GM18508 (cell line): ENCODE measurements at regions not wholly inside any gene's neighbourhood (a gene's known extent, or its start where the extent isn't known, plus 50 kb on each side); places are given as distances from the start of the nearest gene placed in this dataset.

Experiments used
- ATAC-seq: cut with Tn5 transposase; IDR thresholded peaks from one replicate; pipeline ENCODE4 v1.9.1; 2021; ENCODE audit warnings: moderate number of reproducible peaks; ENCODE audit not compliant: insufficient read depth, unreplicated experiment

DNA sequence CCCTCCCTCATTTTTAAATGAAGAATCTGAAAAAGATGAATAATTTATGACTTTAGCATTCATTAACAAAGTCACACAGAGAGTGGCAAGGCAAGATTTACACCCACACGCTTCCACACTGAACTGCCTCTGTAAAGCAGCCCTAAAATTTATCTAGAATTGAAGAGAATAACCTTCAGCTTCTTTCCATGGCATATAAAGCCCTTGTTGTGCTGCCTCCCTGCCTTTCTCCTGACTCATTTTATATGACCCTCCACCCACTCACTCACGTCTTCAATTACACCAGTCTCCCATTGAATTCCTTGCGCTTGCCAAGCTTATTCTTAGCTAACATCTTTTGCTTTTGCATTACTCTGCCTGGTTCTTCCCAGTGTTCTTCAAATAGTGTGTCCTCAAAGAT lies 2649.3 kb downstream of the PCDH7 start:
- ATAC-seq: no peak

DNA sequence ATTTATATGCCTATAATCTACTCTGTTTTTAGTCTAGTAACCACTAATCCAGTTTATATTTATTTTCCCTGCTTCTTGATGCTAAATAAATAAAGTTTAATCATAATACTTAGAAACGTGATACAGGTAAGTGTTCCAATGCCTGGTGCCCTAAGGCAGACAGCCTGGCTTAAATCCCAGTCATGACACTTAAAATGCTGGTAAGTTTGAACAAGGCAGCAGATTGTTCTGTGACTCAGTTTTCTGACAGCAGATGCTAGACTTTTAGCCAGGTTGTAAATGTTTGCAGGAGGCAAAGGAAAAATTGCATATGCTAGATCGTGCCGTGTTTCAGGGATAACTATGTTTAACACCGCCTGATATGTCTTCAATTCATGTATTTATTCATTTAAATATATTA lies 2661.6 kb downstream of the PCDH7 start:
- no peak for ATAC-seq

DNA sequence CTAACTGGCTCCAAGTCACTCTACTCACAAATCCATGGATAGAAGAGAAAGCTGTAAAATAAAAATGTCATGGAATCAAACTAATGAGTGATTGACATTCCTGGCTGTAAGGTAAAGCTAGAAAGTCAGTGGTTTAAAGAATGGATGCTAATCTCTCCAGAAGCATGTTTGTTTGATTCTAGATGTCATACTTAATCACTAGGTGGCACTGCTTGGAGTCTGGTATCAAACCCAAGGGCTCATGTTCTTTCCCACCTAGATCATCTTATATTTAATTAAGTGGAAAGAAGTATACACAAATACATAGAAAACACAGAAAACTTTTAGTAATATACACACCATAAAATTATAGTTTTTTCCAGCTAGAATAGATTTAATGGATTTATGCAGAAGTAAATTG lies 2666.6 kb downstream of the PCDH7 start:
- no peak for ATAC-seq

DNA sequence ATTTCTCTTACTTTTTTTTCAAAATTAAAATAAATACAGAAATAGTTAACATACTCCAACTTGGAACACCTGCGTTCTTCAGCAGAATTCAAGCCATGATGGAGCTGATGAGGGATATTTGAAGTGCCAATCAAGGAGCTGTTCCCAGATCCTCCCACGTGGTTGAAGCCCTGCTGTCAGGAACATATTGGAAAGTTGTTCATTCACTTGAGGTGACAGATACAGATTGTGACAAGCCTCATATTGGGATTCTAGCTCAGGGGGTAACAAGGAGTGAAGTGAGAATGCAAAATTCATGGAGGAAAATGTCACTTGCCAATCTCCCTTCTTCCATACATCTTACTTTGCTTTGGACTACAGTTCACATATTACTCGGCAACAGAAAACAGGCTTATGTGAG lies 2670.8 kb downstream of the PCDH7 start:
- ATAC-seq: no peak

DNA sequence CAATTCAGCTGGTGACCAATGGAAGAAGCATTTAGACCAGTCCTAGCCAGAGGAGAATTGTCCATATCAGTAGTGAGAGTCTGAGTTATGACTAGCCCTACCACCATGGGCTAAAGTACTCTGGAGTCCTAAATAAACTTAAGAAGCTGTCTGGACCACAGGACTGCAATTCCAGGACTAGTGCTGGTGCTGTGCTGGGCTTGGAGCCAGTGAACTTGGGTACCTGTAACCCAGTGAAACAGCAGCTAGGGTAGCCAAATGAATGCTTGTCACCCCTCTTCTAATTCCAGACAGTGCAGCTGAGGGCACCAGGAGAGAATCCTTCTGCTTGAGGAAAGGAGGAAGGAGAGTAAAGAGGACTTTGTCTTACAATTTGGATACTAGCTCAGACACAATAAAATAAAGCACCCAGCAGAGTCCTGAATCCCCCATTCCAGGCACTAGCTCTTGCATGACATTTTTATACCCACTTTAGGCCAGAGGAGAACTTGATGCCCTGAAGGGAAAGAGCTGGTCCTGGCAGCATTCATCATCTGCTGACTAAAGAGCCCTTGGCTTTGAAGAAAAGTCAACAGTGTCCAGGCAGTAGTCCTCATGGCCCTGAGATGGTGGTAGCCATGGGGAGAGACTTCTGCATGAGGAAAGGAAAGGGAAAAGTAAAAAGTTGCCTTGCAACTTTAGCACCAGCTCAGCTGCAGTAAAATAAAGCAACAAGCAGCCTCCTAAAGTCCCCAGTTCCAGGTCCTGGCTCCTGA lies 2675.7 kb downstream of the PCDH7 start:
- ATAC-seq: no peak

DNA sequence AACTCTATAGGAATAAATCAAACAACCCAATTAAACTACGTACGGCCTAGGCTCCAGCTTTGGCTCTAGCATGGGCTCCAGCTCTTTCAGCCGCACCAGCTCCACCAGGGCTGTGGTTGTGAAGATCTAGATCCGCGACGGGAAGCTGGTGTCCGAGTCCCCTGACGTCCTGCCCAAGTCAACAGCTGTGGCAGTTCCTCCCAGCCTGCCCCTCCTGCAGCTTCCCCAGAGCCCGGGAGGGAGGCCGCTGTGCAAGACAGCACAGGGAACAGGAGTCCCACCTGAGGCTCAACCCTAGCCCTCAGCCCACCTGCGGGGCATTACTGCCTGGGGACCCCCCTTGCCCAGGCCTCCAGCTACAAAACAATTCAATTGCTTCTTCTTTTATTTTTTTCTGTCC lies 2680.3 kb downstream of the PCDH7 start:
- ATAC-seq: no peak

DNA sequence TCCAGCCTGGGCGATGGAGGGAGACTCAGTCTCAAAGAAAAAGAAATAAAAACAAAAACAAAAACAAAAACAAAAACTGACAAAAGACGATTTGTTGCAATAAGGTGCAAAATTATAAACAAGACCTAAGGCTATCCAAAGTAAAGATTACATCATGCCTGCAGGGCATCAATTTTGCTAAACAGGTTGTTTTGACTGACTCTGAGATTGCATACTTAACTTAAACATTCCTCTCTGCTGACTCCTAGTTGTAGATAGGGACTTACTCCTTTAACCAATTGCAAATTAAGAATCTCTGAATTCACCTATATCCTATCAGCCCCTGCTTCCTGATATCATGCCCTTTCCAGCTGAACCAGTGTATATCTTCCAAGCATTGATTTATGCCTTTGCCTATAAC lies 2687.3 kb downstream of the PCDH7 start:
- ATAC-seq: no peak

DNA sequence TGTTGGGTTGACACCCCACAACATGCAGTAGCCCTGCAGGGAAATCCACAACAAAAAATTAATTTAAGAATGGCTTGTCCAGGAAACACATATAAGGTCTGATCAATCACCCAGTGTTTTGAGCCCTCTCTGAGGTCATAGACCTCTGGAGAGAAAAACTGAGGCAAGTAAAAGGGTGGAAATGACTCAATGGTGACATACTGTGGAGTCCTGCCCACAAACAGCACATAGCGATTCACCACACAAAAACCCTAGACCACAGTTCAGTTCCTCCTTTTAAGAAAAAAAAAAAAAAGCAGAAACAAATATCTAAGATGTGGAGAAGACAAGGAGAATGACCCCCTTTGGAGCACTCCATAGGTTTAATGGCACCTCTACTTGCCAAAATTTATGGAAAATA lies 2691.0 kb downstream of the PCDH7 start:
- no peak for ATAC-seq

DNA sequence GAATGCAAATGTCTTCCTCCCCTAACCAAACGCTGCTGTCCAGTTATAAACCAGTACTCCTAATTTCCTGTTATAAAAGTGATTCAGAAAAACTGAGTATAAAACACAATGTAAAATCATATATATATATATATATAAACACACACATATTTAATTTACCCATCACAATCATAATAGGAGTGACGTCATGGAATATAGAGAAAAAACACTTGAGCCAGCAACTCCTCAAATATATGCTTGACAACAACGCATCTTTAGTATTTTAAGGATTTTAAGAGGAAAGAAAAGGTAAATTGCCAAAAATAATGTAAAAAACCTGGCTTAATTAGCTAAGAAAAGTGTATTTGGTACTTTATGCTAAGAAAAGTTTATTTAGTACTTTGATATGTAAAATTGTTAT lies 2701.7 kb downstream of the PCDH7 start:
- no peak for ATAC-seq

DNA sequence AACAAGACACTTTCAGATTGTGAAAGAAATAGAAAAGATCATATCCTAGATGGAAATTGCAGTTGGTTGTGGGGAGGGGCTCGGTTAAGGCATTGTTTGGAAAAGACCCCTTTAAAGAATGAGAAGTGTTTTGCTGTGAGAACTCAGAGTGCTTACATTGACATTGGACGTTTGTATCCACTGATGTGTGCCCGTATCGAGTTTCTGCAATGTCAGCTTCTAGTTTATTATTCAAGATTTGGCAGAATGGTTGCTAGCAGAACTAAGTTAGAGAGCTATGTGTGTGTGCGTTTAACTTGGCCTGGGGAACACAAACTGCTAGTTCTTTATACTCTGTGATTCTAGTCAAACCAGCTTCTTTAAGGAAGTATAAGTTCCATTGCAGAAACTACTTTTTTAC lies 2702.5 kb downstream of the PCDH7 start:
- no peak for ATAC-seq

DNA sequence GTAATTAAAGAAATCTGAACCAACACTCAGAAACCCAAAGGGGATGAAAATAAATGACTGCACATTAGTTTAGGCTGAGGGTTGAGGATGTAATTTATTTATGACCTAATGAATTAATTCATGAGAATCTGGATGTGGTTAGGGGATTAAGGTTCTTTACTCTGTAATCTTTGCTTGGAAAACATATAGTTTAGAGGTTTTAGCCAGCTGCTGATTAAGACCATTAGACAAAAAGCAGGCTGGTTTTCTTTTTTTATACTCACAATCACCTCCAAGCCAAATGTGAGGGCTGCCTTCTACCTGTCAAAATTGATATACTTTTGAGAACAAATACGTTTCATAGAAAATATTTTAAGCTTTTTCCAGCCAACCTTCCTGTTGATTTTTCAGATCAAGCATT lies 2705.8 kb downstream of the PCDH7 start:
- no peak for ATAC-seq

DNA sequence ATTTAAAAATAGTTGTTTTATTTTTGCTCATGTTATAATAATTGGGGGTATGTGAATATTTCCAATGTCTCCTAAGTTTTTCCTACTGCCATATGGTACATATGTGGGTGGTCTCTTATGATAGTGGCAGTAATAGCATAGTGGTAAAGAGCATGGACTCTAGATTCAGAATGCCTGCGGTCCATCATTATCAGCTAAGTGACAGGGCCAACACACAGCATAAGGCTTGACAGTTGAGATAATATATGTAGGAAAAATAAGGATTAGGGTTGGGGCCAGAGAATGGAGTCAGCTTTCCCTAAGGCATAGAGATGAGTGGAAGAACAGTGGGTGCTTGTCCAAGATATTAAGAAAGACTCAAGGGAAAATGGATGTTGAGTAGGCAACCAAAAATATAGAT lies 2707.5 kb downstream of the PCDH7 start:
- no peak for ATAC-seq

DNA sequence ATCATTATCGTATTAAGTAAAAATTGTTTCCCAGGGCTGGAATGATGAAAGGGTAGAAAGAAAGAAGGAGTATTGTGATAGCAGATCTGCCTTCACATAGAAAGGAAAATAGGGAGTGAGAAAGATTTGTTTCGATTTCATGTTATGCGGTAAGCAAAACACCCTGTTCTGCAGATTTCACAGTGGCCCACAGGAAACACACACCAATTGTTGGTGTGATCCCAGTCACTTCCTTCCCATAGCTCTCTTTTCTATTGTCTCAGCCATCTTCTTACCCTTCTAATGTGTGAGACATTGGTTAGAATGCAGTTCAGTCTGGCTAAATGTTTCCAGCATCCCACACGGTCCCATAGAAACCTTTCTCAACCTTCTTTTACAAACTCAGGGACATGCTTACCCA lies 2709.8 kb downstream of the PCDH7 start:
- ATAC-seq: no peak

DNA sequence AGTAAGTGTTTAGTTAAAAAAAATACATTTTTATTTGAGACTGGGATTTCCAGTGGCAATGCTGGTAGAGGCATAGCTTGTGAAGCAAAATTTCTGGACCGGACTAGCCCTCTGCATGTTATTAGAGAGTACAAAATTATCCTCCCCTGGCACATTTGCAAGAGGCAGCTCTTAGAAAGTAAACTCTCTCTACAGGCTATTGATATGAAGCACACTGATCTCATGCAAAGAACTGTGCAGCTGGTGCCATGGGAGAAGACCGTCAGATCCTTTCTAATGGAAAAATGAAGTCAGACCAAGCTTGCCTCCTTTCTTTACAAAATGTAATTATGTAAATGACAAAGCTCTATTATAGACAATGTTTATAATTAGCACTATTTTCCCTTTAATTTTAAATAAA lies 2717.2 kb downstream of the PCDH7 start:
- ATAC-seq: no peak

DNA sequence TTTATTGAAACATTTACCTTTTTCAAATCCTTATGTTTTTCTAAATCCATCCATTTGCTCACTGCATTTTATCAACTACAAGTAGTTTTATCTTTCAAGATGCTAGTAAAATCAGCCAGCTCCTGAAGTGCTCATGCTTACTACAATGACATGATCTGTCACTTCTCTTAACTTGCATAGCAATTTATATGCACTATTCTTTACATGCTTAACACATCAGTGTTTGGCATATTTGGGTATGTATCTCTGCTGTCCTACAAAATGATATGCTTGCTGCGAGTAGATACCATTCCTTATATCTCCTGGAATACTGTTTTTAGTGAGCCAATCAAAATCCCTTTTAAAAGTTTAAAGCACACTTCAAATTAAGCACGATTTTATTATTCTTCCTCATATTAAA lies 2726.8 kb downstream of the PCDH7 start:
- no peak for ATAC-seq

DNA sequence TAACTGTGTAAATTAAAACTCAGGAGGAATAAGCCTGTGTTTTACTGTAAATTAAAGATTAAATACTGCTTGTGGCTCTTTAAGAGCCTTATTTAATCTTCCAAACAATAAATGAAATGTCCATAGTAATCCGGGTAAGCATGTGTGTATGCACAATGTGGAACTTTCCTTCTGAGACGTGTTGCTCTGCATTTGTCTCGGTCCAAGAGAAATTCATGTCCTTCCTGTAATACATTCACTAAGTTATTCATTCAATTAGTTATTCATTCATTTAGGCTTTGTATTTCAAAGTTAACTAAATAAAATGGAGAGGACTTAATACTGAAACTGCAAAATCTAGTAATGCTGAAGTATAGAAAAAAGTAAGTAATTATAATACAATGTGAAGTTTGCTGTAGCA lies 2728.8 kb downstream of the PCDH7 start:
- no peak for ATAC-seq

DNA sequence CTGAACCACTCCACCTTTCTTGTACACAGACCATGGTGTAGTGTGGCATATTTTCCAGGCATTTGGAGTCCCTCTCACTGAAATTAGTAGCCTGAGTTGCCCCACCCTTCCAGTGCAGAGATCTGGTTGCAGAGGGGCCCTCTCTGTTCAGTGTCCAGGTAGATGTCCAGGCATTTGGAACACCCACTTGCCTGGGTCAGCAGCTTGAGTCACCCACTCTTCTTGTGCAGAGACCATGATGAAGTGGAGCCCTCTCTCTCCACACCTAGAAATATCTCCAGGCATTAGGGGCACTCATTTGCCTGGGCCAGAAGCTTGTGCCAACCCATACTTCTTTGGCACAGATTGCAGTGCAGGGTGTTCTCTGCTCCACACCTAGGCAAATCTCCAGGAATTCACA lies 2733.3 kb downstream of the PCDH7 start:
- ATAC-seq: no peak

DNA sequence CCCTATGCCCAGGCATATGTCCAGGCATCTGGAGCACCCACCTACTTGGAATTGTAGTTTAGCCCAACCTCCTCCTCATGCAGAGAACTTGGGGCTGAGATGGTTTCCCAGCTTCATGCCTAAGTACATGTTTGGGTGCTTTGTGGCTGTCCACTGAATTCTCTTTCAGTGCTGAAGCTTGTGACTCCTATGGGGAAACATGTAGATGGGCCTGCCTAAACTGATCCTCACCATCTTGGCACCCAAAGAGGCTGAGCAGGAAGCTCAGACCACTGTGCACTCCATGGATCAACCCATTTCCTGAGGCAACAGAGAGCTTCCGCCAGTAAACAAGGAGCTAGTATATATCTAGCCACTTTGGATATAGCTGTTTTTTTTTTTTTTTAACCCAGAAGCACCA lies 2733.7 kb downstream of the PCDH7 start:
- no peak for ATAC-seq

DNA sequence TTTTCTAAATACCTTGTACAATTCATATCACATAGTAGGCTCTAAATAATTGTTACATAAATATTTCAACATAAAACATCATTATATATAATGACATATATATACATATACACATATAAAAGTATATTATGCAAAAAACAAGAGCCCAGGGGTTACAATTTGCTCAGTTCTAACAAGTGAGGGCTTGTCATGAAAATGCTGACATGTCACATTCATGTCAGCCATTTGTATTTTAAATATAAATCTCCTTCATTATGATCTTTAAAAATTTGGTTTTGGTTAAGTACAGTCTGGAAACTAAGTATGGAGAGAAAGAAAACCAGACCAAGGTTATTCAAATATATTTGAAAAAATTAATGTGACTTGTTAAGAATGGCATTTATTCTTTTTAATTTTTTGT lies 2745.4 kb downstream of the PCDH7 start:
- no peak for ATAC-seq

DNA sequence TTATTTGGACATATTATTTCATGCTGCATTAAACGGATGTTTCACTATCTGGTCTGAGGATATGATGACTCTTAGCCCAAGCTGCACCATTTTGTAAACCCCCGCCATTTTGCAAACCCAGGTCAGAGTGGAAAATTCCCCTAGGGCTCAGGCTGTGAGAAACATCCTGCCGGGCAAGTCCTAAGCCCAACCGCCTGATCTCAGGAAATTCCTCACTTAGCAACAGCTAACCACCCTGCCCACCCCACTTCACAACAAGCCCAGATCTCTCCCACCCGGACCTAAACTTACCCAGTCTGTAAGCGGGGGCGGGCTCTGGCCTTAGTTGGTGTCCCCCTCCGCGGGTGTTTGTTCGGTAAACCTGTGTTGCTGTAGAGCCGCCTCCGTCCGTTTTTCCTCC lies 2747.1 kb downstream of the PCDH7 start:
- ATAC-seq: no peak

DNA sequence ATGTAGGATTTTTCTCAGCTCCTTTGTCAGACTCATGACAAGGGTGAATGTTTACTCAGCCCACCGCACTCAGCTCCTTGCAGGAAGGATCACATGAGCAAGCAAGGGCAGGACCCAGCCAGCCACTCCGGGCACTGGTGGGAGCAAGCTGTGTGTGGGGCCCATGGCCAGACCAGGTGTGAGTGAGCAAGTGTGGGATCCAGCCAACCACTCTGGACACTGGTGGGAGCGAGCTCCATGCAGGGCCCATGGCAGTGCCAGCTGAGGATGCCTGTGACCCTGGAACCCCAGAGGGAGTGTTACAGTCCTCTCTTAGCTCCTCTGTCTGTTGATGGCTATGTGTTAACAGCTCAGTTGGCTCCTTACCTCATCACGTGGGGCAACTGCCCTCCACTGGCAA lies 2750.6 kb downstream of the PCDH7 start:
- no peak for ATAC-seq

DNA sequence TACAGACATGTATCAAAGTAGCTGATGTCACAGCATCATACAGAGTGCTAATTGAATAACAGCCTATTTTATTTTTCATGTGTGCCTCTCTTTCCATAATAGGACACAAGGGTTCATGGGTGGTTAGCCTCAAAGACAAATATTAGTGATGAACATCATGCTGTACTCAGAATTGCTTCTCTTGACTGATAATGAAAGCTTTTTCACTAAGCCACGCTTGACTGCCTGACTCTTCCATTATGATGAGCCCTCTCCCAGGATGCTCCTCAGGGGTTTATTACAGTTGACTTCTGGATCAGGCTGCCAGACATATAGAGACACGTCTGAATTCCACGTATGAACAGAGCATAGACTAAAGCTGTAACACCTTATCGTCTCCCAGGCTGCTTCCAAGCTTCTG lies 2757.5 kb downstream of the PCDH7 start:
- no peak for ATAC-seq

DNA sequence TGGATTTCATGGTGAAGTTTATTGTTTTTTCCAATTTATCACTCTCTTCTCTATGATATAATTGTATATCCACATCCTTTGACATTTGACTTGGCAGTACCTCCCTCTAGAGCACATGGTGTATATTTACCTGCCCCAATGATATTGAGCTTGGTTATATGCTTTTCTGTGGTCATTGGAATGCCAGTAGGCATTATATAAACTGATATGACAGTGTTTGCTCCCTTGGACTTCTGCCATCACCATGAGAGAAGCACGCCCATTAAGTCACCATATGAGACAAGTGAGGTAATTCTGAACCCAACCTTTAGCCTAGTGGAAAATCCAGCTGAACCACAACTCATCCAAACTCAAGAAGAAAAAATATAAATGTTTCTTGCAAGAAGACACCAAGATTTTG lies 2761.5 kb downstream of the ARAP2 start:
- no peak for ATAC-seq
